AG09319 (cell line): ENCODE measurements at regions not wholly inside any gene's neighbourhood (a gene's known extent, or its start where the extent isn't known, plus 50 kb on each side); places are given as distances from the start of the nearest gene placed in this dataset.
A peak's percentile ranks its signal among the peaks of the same experiment; 100 is the strongest.

ENCODE experiments used
- DNase-seq: peaks from one replicate; pipeline ENCODE4 v3.0.0-alpha.2; 2010; ENCODE audit warnings: low read depth; ENCODE audit errors: extremely low read depth
- TF ChIP-seq, protein P1 (sequence below): IDR thresholded peaks from 2 replicates; pipeline ENCODE4 v1.5.1; 2011; ENCODE audit warnings: low read depth, mild to moderate bottlenecking, inconsistent platforms, low read length, moderate library complexity

DNA sequence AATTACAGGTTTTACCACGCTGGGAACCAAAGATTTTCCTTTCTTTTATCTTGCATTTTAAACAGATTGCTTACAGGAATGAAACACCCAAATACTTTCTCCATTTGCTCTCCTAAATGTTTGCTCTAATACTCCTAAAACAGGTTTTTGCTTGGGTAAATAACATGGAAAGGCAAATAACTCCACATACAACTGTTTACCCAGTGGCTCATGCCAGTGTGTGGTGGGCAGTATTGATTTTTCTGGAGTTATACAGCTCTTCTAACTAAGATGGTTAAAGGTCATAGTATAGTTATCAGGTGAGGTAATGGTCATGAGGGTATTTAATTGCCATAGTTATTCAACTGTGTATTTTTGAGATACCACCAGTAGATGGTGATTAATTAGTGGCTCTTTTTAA lies 61.2 kb upstream of the RAB27B start:
- TF ChIP-seq, protein P1, sequence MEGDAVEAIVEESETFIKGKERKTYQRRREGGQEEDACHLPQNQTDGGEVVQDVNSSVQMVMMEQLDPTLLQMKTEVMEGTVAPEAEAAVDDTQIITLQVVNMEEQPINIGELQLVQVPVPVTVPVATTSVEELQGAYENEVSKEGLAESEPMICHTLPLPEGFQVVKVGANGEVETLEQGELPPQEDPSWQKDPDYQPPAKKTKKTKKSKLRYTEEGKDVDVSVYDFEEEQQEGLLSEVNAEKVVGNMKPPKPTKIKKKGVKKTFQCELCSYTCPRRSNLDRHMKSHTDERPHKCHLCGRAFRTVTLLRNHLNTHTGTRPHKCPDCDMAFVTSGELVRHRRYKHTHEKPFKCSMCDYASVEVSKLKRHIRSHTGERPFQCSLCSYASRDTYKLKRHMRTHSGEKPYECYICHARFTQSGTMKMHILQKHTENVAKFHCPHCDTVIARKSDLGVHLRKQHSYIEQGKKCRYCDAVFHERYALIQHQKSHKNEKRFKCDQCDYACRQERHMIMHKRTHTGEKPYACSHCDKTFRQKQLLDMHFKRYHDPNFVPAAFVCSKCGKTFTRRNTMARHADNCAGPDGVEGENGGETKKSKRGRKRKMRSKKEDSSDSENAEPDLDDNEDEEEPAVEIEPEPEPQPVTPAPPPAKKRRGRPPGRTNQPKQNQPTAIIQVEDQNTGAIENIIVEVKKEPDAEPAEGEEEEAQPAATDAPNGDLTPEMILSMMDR = no peak
- DNase-seq = no peak

DNA sequence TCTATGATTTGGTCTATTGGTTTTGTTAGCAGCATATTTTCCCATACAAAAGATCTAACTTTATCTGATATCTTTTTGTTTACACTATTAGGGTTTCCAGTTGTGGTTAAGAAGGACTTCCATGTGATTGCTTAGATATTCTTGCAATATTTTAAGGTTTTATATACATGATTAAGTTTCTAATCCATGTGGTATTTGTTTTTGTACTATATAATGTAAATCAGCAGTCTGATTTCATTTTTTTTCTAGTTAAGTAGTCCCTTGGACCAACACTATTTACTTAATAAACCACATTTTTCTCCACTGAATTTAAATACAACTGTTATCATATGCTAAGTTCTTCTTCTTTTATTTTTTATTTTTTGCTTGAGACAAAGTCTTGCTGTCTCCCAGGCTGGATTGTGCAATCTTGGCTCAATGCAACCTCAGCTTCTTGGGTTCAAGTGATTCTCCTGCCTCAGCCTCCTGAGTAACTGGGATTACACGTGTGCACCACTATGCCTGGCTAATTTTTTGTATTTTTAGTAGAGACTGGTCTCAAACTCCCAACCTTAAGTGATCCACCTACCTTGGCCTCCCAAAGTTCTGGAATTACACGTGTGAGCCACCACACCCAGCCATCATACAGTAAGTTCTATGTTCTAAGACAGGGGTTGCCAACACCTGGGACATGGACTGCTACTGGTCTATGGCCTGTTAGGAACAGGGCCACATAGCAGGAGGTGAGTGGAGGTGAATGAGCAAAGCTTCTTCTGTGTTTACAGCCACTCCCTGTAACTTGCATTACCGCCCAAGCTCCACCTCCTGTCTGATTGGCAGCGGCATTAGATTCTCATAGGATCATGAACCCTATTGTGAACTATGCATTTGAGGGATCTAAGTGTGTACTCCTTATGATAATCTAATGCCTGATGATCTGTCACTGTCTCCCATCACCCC lies 58.5 kb upstream of the RAB27B start:
- TF ChIP-seq, protein P1 = no peak

DNA sequence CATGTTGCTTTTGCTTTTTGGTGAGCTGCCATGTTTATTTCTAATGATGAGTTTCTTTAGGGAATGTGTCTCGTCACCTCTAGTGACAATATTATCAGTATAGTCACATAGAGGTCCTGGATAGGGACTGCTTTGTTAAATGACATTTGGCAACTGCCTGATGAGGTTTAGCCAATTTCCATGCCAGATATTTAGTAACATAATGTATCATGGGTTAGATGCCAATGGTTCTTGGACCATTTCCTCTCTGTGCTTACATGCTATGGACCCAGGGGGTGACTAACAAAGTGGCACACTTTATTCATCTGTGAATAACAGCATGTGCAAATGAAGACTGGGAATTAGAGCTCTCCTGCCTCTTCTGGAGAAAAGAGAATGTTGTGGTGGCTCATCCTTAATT lies 56.2 kb upstream of the RAB27B start:
- DNase-seq = no peak
- TF ChIP-seq, protein P1 = no peak

More for the DNA sequence above, 58.5 kb upstream of the RAB27B start:
- DNase-seq = no peak

DNA sequence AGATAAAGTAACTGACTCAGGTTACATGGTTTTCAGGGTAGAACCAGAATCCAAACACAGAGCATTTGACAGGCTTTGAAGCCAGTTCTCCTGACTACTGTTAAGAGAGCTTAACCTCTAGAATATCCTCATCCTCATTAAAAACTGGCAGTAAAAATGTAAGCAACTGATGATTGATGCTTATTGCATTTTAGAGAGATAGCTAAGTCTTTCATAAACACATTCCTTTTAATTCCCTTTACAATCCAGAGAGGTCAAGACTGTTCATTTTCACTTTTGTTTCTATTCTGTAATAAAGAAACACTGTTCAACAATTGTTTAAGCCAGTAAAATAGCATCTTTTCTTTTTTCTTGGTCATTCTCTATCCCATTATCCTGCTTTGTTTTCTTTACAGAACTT lies 53.9 kb upstream of the RAB27B start:
- no peak for DNase-seq
- TF ChIP-seq, protein P1 = no peak

DNA sequence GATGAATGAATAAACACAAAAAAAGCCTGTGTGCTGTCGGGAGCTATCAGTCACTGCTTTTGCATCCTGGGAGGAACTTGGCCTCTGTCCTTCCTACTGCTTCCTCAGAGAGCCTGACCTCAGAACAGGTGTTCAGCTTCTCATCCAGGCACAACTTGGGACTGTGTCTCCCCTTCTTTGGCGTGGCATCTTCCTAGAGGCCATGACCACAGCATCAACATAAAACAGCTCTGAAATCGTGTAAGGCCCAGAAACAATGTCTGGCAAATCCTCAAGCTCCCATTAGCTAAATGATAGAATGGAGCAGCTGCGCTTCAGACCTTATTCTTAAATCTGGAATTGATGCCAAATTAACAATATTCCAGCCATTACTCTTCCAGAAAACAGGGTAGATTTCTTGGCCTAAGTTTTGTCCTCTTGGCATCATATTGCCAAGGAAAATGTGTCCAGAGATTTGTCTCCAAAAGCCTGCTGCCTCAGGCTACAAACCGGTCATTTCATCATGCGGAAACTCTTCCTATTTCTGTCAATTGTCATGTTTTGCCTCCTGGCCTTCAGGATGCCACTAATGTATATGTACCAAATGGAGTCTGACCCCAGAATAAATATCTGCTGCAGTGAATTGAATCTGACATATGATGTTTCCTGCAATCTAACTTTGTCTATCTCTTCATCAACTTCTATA lies 53.2 kb upstream of the RAB27B start:
- TF ChIP-seq, protein P1 = no peak
- no peak for DNase-seq

DNA sequence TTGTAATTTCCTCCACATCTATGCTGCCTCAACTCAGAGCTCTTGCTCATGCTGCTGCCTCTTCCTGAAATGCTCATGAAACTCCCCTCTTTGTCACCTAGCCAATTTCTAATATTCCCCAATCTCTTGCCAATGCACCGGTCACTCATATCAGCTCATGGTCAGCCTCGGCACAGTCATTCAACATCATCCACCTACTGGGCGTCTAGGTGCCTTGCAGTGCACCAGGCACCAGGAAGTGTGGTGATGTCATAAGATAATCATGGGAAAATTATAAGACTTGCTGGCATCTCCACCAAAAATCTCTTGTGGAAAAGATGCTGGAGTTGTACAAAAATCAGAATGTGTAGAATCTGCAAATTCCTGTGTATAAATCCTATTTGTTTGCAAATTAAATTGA lies 52.6 kb upstream of the RAB27B start:
- TF ChIP-seq, protein P1 = peak; percentile 37
- no peak for DNase-seq
